SW480 (cell line): ENCODE measurements at regions not wholly inside any gene's neighbourhood (a gene's known extent, or its start where the extent isn't known, plus 50 kb on each side); places are given as distances from the start of the nearest gene placed in this dataset.

Experiments
- DNase-seq: peaks from one replicate; pipeline ENCODE4 v3.0.0-alpha.2; 2016; ENCODE audit warnings: low spot score

- no peak for DNase-seq
Observed at GRCh38 chr5:39891376-39891775, 466.6 kb upstream of the DAB2 start.

GRCh38 chr5:39880985-39881384 is 456.2 kb upstream of the DAB2 start:
- DNase-seq, result no peak

GRCh38 chr5:39877479-39877878 is 452.7 kb upstream of the DAB2 start:
- DNase-seq, result no peak

DNA sequence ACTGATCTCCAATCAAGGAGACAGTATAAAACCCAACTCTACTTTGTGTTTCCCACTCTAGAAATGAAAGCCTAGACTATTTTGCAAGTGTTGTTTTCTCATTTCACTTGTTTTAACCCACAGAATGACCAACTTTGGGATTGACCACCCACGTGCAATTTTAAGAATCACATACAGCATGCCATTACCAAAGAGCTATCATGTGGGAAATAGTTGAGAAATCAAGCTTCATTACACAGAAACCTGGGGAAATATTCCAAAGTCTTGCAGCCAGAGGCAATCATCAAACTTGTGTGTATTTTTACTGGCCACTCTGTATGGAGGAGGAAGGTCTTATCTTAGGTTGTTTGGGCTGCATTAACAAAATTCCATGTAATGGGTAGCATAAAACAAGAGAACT is 451.4 kb upstream of the DAB2 start:
- no peak for DNase-seq

GRCh38 chr5:39870137-39870536 is 445.4 kb upstream of the DAB2 start:
- no peak for DNase-seq

- DNase-seq, result no peak
Observed at GRCh38 chr5:39869396-39869795, 444.6 kb upstream of the DAB2 start.

DNA sequence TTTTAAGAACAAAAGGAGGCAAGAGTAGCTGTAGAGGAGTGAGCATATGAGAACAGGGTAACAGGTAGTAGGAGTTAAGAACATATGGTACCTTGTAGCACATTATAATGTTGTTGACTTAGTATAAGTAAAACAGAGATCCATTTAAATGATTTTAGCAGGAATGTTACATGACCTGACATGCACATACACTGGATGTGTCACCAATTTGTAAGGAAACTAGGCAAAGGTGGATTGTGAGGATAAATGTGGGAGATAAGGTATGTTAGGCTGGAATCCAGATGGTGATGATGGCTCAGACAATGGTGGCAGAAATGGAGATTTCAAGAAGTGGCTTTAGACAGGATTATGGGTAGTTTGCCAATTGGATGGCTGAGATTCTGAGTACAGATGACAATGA is 443.1 kb upstream of the DAB2 start:
- DNase-seq, result no peak

DNA sequence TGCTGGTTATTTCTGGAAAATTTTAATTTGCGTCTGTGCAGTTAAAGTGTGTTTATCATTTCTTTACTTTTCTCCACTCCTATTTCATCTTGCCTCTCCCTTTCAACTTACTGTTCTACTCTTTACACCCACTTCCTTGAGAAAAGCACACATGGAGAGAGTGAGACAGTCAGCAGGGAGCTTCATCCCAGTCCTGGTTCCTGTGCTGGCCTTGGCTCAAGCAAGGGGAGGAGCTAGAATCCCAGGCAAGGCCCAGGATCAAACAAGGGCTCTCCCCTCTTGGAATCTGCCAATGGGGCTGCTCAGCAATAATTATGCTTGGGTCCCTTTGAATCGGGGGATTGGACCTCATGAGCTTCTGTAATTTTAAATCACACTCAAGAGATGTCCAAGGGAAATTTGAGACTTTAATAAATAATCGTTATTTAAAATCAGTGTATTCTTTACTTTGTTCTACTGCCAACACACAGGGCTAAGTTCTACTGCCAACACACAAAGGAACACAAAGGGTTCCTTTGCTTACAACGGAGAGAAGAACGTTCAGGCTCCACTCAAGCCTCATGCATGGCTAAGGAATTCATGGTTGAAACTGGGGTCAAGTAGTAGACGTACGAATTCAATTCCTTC is 439.3 kb upstream of the DAB2 start:
- DNase-seq, result no peak

- no peak for DNase-seq
Observed at GRCh38 chr5:39857041-39857440, 432.3 kb upstream of the DAB2 start.

GRCh38 chr5:39854771-39855410 is 430.1 kb upstream of the DAB2 start:
- DNase-seq, result no peak

GRCh38 chr5:39850291-39850690 is 425.5 kb upstream of the DAB2 start:
- no peak for DNase-seq

DNA sequence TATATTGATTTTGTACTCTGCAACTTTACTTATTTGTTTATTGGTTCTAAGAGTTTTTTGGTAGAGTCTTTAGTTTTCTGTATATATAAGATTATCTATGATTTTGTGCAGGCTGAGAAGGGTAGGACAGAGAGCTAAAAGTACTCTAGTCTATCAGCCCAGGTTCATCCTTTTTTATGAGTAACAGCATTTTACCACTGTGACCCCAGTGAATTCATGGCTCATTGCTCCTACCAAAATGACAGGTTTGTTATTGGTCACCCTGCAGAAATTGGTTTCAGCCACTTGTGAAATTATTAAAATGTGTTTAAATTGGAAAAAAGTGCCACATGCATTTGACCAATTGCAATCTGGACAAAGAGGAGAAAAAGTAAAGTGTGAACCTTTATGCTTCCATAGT is 421.4 kb upstream of the DAB2 start:
- DNase-seq, result no peak

DNA sequence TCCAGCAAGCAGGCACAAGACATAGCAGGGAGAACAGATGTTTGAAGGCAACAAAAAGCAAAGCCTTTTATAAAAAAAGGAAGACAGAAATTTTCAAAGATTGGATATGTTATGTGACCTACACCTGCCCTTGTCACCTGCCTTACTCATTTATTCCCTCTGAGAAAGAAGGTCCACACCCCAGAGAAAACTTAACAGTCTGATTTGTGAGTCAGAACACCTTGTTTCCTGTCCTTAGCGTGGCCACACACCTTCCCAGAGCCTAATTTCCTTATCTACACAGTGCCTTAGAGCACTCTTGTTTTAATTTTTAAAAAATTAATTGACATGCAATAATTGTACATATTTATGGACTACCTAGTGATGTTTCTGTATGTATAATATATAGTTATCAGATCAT is 419.0 kb upstream of the DAB2 start:
- DNase-seq, result no peak

DNA sequence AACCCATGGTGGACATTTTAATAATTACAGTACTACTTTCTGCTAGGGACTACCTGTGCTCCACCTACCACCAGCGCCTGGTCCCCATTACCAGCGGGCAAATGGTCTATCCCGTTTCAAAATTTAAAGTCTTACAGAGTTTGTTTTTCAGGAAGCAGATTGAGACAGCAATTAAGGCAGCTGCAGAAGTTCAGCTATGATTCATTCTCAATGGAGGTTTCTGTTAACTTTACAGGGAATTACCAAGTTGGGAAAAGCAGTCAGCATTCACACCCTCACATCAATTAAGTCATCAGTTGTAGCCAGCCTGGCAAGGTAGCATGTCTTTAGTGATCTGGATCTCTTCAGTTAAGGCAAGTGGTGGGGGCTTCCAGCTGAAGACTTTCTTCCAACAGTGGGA is 410.6 kb upstream of the DAB2 start:
- DNase-seq, result no peak

- no peak for DNase-seq
Observed at GRCh38 chr5:39829441-39829840, 404.7 kb upstream of the DAB2 start.

DNA sequence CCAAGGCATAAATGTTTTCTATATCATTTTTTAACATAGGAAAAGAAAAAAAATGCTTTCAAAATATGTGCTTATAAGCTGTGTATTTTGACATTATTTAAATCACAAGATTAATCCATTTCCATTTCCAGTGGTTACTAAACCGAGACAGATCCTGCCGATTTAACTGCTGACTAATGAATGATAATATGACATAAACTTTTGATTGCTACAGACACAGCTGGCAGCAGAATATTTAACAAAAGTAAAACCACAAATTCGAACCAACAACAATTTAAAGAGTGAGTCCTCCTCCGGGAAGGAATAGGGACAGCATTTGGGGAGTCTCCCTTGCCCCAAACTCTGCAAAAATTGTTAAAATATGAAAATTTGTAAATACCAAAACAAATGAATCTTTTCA is 401.3 kb upstream of the DAB2 start:
- DNase-seq, result no peak

DNA sequence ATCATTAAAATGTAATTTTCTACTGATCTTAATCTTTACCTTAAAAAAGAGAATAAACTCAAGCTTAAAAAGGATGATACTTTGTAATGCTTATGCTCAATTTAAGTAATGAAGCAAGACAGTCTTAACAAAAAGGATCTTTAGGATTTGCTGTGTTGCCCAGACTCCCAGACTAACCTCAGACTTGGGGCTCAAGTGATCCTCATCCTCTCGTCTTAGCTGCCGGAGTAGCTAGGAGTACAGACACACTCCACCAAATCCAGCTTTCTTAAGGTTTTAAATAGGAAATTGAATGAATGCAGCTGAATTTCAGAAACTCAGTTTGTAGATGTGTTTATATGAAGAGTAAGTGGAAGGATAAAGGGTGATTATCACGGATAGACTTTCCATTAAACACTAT is 400.5 kb upstream of the DAB2 start:
- DNase-seq, result no peak

GRCh38 chr5:39822020-39822419 is 397.2 kb upstream of the DAB2 start:
- DNase-seq, result no peak

DNA sequence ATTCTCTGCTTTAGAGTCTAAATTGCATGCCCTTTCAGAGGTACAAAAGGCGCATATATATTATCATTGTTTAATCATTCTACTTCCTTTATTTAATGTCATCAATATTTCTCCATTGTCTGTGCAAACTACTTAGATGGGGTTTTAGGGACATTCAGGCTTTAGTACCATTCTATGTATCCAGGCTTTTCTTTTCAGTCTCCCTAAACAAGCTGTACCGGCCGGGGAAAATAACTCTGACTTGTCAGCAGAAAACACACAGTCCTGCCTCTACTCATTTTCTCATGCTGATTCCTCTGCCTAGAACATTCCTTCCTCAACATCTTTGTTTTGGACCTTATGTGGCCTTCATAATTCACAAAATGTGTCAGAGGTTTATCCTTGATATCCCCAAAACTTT is 392.1 kb upstream of the DAB2 start:
- no peak for DNase-seq

DNA sequence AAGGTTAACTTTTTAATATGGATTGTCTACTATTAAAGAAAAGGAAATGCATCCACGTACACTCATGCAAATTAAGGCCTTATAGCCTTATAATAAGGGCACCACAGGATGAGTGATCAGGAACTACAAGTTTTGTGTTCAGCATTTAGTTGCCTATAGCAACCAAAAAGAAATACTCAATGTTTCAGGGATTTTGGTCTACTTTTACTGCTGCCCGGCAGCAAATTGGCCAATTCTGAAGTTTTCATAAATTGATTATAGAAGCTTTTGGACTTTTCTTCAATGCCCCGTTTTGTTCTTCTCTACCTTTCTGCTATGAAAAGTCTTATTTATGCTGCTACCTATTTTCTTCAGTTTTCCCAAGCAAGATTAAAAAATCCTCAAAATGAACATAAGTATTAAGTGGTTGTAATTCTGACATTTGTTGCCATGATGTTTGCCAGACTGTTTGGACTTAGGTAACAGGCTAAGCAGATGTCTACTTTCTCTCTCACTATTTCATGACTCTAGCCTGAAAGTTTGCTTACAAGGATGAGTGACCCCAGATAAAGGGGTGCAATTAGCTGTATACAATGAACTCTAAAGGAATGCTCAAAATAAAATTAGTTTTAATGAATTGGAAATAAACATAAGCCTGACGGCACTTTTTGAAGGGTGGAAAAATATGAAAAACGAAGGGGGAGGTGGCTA is 391.5 kb upstream of the DAB2 start:
- no peak for DNase-seq

DNA sequence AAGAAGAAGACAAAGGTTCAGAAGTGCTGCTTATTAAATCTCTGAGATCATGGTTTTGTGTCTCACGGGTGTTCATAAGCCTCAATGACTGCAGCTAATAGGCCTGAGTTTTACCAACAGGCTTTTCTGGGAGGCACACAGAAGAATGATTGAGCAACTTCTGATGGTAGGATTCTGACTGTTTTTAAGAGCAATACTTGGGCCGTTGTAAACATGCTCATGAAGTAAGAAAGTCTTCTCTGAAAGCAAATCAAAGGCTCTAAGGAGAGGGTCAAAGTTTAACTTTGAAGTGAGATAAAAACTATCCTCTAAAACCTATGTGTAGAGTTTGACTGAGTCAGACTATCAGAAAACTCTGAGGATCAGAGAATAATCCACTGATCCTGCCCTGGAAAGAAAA is 390.9 kb upstream of the DAB2 start:
- DNase-seq, result no peak

- no peak for DNase-seq
Observed at GRCh38 chr5:39811381-39811780, 386.6 kb upstream of the DAB2 start.

DNA sequence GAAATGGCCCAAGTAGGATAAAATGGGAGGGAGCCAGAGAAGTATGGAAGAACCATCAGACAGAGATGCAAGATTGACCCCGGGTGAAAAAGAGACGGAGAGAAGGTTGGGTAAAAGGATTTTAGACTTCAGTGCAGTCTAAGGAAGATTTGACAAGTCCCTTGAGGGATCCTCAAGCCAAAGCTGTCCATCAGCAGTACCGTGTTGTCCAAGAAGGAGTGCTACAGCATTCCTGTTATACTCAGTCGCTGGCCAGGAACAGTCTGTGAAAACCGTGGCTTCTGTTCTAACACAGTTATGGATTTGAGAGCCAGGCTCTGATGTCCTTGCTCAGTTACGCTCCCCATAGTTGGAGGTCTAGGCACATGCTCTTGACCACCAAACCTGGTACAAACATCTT is 383.9 kb upstream of the DAB2 start:
- DNase-seq, result no peak

GRCh38 chr5:39801306-39801705 is 376.5 kb upstream of the DAB2 start:
- no peak for DNase-seq
